PC-9 (cell line): ENCODE measurements at regions not wholly inside any gene's neighbourhood (a gene's known extent, or its start where the extent isn't known, plus 50 kb on each side); places are given as distances from the start of the nearest gene placed in this dataset.

Source experiments
- EZH2 ChIP-seq: fragments of 200-600 bp; sonication (generic); IDR thresholded peaks from 2 replicates; pipeline ENCODE4 v1.8.0; 2017; ENCODE audit warnings: antibody characterized with exemption, low read depth
- TF ChIP-seq, protein P1 (sequence below): fragments of 200-600 bp; sonication (generic); conservative IDR thresholded peaks from 2 replicates; pipeline ENCODE4 v1.6.1; 2017; ENCODE audit warnings: mixed run types, antibody characterized with exemption, mild to moderate bottlenecking, moderate library complexity

- no peak for TF ChIP-seq EZH2
- TF ChIP-seq, protein P1, sequence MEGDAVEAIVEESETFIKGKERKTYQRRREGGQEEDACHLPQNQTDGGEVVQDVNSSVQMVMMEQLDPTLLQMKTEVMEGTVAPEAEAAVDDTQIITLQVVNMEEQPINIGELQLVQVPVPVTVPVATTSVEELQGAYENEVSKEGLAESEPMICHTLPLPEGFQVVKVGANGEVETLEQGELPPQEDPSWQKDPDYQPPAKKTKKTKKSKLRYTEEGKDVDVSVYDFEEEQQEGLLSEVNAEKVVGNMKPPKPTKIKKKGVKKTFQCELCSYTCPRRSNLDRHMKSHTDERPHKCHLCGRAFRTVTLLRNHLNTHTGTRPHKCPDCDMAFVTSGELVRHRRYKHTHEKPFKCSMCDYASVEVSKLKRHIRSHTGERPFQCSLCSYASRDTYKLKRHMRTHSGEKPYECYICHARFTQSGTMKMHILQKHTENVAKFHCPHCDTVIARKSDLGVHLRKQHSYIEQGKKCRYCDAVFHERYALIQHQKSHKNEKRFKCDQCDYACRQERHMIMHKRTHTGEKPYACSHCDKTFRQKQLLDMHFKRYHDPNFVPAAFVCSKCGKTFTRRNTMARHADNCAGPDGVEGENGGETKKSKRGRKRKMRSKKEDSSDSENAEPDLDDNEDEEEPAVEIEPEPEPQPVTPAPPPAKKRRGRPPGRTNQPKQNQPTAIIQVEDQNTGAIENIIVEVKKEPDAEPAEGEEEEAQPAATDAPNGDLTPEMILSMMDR: no peak
These were observed 135.3 kb upstream of the SLC1A4 start for GRCh38 chr2:64853894-64854293.
